GM12878 (cell line): ENCODE measurements at regions not wholly inside any gene's neighbourhood (a gene's known extent, or its start where the extent isn't known, plus 50 kb on each side); places are given as distances from the start of the nearest gene placed in this dataset.

Experiments used
- ATAC-seq: fragments of 200-7000 bp; cut with Tn5 transposase; 3 replicates; pipeline ENCODE4 v1.9.1; 2020; ENCODE audit warnings: mild to moderate bottlenecking, moderate library complexity
- BruUV-seq: library from RNA; stranded (reverse); fragments of 400-500 nt; replicated peaks from 2 replicates; lab custom pipeline; 2021; lab: Mats Ljungman, UMichigan
- CTCF ChIA-PET: fragments of 300-600 bp; sonication (Branson Sonifier 250); formaldehyde crosslinking; extraction: SDS; loops from one replicate; lab custom pipeline; 2021; ENCODE audit warnings: inconsistent platforms; lab: Yijun Ruan, JAX
- POLR2A ChIA-PET: fragments of 350-600 bp; formaldehyde crosslinking; extraction: SDS; loops from one replicate; lab custom pipeline; 2021; ENCODE audit warnings: inconsistent platforms; lab: Charles Lee
- RAD21 ChIA-PET: fragments of 300-600 bp; sonication (Branson Sonifier 250); formaldehyde crosslinking; loops from one replicate; lab custom pipeline; 2023; ENCODE audit warnings: antibody characterized with exemption; ENCODE audit not compliant: unreplicated experiment; lab: Charles Lee
- SMC1A ChIA-PET: fragments of 300-600 bp; sonication (Branson Sonifier 250); formaldehyde crosslinking; loops from one replicate; lab custom pipeline; 2023; ENCODE audit not compliant: unreplicated experiment, uncharacterized antibody; lab: Charles Lee
- DNase-seq: peaks from one replicate; pipeline ENCODE4 v3.0.0-alpha.2; 2011; ENCODE audit warnings: low read depth, low spot score
- FAIRE-seq: peaks from 3 replicates; lab custom pipeline; 2011; peaks lifted over from hg19 to GRCh38; lab: Jason Lieb, UNC
- H2AFZ ChIP-seq: 2 replicates; pipeline ENCODE4 v1.6.0; 2011; ENCODE audit warnings: low read depth, low read length, control low read depth; ENCODE audit not compliant: control insufficient read depth
- H3K27ac ChIP-seq: 2 replicates; pipeline ENCODE4 v1.5.1; 2011; ENCODE audit warnings: control low read depth; ENCODE audit not compliant: control insufficient read depth, insufficient read depth
- H3K27me3 ChIP-seq, 2 experiments: replicated peaks in 1 of 2; 2 replicates each; pipeline versions ENCODE4 v1.6.0 to v1.6.1; 2011; ENCODE audit warnings: low read length in 1 of 2; ENCODE audit not compliant: control insufficient read depth in 2 of 2, insufficient read depth in 2 of 2
- H3K36me3 ChIP-seq, 2 experiments: 2 replicates each; pipeline ENCODE4 v1.5.1; 2011; ENCODE audit warnings: low read length in 1 of 2; ENCODE audit not compliant: control insufficient read depth in 2 of 2, insufficient read depth in 2 of 2
- H3K4me1 ChIP-seq: 2 replicates; pipeline ENCODE4 v1.6.1; 2011; ENCODE audit warnings: mild to moderate bottlenecking, low read length, moderate library complexity, mixed read lengths; ENCODE audit not compliant: control insufficient read depth, insufficient read depth
- H3K4me2 ChIP-seq: 2 replicates; pipeline ENCODE4 v1.6.0; 2011; ENCODE audit warnings: control low read depth; ENCODE audit not compliant: control insufficient read depth, insufficient read depth
- H3K4me3 ChIP-seq: fragments of 200-600 bp; sonication (generic); 2 replicates; pipeline ENCODE4 v1.5.1; 2016
- H3K79me2 ChIP-seq: 2 replicates; pipeline ENCODE4 v1.6.0; 2011; ENCODE audit warnings: low read length; ENCODE audit not compliant: control insufficient read depth, insufficient read depth
- H3K9ac ChIP-seq: 2 replicates; pipeline ENCODE4 v1.8.0; 2011; ENCODE audit warnings: low read length, control low read depth, mixed read lengths; ENCODE audit not compliant: control insufficient read depth, insufficient read depth
- H3K9me3 ChIP-seq: replicated peaks from 3 replicates; pipeline ENCODE4 v1.5.1; 2011; ENCODE audit warnings: mild to moderate bottlenecking, low read length; ENCODE audit not compliant: control insufficient read depth, insufficient read depth
- H4K20me1 ChIP-seq: 2 replicates; pipeline ENCODE4 v1.6.0; 2011; ENCODE audit not compliant: control insufficient read depth, insufficient read depth
- BCLAF1 ChIP-seq: fragments of 450-650 bp; IDR thresholded peaks from 2 replicates; pipeline ENCODE4 v1.6.1; 2017; ENCODE audit warnings: antibody characterized with exemption, mild to moderate bottlenecking, moderate library complexity
- CUX1 ChIP-seq: IDR thresholded peaks from 2 replicates; pipeline ENCODE4 v1.6.1; 2012; ENCODE audit warnings: improper control_type of control experiment, low read depth, low read length; ENCODE audit not compliant: insufficient replicate concordance
- E2F4 ChIP-seq: IDR thresholded peaks from 2 replicates; pipeline ENCODE4 v1.6.1; 2012; ENCODE audit warnings: low read depth, low read length, improper control_type of control experiment
- NR2F1 ChIP-seq: fragments of 450-650 bp; conservative IDR thresholded peaks from 2 replicates; pipeline ENCODE4 v1.6.1; 2017; ENCODE audit warnings: mild to moderate bottlenecking
- RBBP5 ChIP-seq: fragments of 200-600 bp; sonication (generic); conservative IDR thresholded peaks from 2 replicates; pipeline ENCODE4 v1.6.1; 2016
- SMC3 ChIP-seq: IDR thresholded peaks from 2 replicates; pipeline ENCODE4 v1.6.1; 2011; ENCODE audit warnings: low read length, improper control_type of control experiment, borderline replicate concordance
- ZBTB4 ChIP-seq: fragments of 450-650 bp; formaldehyde crosslinking; IDR thresholded peaks from 2 replicates; pipeline ENCODE4 v1.4.0; 2022; ENCODE audit warnings: mild to moderate bottlenecking, moderate library complexity
- WGBS: methylation state at CpG from one replicate; pipeline ENCODE4 v1.1.6; 2016; ENCODE audit warnings: low lambda C conversion rate; ENCODE audit not compliant: insufficient replicate concordance, insufficient coverage; ENCODE audit errors: missing lambda C conversion rate; 5-methylcytosine and 5-hydroxymethylcytosine counted together
- in situ Hi-C: fragments of 300-500 bp; cut with MboI; formaldehyde crosslinking; loops from 9 replicates; pipeline ENCODE4 v1.14.3; 2018; ENCODE audit warnings: mixed read lengths
- intact Hi-C: fragments of 100-400 bp; cut with micrococcal nuclease; formaldehyde crosslinking; loops from one replicate; pipeline ENCODE4 v1.14.2; 2022; ENCODE audit not compliant: unreplicated experiment

DNA sequence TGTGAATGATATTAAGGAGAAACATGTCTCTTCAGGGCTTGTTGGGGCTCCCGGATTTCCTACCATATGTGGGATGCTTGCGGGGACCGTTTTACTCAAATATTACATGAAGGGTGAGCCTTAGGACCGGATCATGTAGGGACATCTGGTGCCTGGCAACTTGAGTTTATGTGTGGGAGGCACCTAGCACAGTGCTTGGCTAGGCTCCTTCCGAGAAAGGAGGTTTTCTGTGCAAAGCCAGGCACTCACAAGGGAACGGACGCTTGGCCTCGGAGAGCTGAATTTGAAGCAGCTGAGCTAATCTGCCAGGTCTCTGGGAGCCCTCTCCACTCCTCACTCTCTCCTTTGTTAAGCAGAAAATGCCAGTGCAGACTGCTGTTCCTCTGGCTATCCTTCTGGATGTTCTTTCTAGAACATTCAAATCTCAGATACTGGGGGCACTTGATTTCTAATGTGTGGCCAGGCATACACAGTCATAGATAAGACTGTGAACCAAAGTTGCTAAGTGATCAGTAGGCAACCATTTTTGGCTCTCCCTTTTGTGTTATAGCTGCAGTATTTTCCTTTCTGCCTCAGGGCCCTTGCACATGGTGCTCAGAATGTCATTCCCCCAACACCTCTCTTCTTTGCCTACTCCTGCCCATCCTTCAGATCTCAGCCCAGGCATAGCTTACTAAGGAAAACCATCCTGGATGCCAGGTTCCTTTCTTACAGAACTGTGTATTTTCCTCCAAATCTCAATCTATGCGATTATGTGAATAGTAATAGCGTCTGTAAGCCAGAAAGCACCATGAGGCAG lies 216.6 kb upstream of the CSF3R start (continued):
- TF ChIP-seq BCLAF1 (no peak), NR2F1 (no peak)

DNA sequence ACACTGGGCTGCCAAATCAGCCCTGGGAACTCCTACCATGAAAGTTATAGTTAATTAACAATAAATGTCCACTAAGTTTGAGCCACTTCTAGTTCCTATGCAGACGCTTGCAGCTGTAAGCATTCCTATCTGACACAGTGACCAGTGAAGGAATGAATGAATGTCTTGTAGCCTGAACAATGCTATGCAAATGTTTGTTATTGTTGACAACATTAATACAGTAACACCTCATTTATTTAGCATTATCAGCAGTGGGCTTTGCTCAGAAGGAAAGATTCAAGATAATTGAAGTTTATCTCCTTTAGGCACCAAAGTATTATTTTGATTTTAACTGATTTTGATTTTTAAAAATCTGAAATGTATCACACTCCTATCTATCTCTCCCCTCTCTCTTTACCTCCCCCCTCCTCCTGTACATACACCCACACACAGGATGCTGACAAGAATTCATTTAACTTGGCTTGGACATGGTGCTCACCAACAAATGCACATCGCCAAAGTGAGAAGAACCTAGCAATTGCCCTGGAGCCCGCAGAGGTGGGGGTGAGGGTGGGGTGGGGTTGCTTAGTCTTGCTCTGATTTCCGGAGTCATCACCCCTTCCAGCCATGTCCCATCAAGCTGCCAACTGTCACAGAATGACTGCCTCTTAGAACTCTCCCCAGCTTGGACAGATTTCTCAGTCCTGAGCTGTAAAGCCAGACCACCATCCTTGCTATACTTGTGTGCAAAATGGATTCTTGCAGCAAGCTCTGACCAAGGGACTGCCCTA lies 215.3 kb upstream of the CSF3R start:
- Histone ChIP-seq H3K9ac (no peak overlapping the region), H3K36me3 (no peaks in the 10 kb centered on the region), H3K27ac (no peak overlapping the region), H3K79me2 (no peaks in the 10 kb centered on the region), H3K9me3 (no peaks in the 10 kb centered on the region), H3K27me3 (peaks cover 2 to 3% of the 10 kb centered on the region in 2 experiments; a peak in 3 of 4 replicates), H3K4me2 (no peak overlapping the region), H2AFZ (no peak overlapping the region), H3K4me1 (no peaks in the 10 kb centered on the region), H4K20me1 (no peaks in the 10 kb centered on the region), H3K4me3 (no peak overlapping the region)
- SMC1A ChIA-PET, result no interaction called here
- RAD21 ChIA-PET, result no interaction called here
- CTCF ChIA-PET, result no interaction called here
- intact Hi-C loops (no loop called here), in situ Hi-C loops (no loop called here)
- TF ChIP-seq RBBP5, result no peak
- no peak for TF ChIP-seq CUX1
- no peak for TF ChIP-seq ZBTB4
- no peak for TF ChIP-seq SMC3
- TF ChIP-seq E2F4, result no peak
- no peak for DNase-seq
- no peak for FAIRE-seq
- no TSS peak for BruUV-seq
- ATAC-seq, result no peak
- POLR2A ChIA-PET, result no interaction called here
- WGBS, result 0% methylated on average over 3 of the region's 4 CpGs
